GM18499 (cell line): ENCODE measurements at regions not wholly inside any gene's neighbourhood (a gene's known extent, or its start where the extent isn't known, plus 50 kb on each side); places are given as distances from the start of the nearest gene placed in this dataset.

ENCODE experiments used
- ATAC-seq: cut with Tn5 transposase; IDR thresholded peaks from one replicate; pipeline ENCODE4 v1.9.1; 2021; ENCODE audit warnings: moderate number of reproducible peaks; ENCODE audit not compliant: insufficient read depth, unreplicated experiment

DNA sequence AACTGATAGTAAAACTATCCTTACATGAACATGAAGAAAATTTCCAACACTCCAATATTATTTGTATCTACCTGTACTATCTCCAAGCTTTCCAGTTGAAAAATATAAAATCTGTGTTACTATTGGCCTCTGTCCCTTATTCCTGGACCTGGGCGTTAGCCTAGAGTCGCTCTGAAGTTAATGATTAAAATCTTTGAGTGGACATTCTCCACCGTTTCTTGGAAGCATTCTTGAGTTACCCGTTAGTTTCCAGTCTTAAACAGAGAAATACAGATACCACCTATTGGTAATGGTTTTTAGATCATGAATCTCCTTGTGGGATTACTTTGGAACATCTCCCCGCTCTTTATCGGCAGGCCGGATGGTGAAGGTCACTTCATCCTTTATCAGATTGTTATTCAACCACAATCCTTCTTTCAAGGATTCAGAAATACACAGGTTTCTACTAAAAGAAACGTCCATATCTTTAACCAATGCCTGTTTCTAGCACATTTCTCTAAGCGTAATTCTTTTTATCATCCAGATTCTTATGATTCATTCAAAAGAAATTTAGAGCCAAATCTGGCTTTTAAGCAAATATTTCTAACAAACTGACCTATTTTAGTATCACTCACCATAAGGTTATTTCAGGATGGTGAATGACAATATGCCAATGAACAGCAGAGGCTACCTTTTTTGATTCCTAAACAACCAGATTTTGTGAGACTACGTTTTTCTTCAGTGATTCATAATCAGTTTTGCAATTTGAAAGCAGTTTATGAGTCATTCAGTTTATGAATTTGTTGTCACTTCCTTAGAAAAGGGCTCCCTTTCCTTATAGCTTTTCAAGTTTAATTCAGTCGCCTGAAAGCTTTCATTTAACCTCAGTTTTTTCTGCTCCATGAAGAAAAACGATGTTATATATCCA is 70.2 kb upstream of the ERRFI1 start:
- ATAC-seq: no peak

DNA sequence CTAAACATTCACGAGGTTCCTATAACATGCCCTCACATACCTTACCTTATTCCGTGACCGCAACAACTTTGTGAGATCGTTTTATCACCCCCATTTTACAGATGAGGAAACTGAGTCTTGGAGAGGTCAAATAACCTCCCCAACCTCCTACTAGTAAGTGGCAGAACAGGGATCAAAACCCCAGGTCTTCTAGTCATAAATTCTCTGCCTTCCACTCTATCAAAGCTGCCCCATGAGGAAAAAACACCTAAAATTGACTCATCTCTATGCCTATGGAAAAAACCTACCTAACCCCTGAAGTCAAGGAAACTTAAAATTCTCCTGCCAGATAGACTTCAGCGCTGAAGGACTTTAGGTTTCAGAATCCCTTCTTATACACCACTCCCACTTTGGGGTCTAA is 69.5 kb upstream of the ERRFI1 start:
- no peak for ATAC-seq

DNA sequence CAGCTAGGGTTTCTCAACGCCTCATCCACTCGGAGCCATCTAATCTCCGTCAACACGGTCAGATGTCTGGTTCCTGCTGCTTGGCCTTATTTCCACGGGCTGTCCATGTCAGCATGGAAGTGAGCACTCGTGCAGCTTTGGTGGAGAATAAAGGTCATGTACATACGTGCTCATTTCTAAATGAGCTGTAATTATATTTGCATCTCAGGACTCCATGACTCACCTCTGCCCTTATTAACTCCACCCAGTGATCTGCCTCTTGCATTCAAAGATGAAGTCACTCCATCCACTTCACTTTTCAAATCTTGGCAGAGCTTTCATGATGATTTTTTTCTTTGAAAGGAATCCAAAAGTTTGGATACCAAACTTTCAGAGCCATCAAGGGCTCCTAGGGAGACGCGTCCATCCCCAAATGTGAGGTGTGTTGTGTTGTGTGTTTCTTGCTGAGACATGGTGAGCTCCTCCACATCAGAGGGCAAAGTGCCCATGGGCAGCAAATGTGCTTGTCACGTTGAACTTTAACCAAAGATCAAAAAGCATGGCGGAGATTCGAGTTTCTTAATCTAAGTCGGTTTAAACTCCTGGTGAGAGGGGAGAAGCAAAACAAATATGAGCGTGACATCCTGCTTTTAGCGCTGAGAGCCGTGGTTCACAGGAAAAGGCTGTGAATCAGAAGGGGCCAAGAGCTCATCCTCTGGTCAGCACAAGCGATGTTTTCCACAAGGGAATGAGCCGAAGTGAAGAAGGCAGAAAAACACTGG is 68.6 kb upstream of the ERRFI1 start:
- ATAC-seq: no peak

DNA sequence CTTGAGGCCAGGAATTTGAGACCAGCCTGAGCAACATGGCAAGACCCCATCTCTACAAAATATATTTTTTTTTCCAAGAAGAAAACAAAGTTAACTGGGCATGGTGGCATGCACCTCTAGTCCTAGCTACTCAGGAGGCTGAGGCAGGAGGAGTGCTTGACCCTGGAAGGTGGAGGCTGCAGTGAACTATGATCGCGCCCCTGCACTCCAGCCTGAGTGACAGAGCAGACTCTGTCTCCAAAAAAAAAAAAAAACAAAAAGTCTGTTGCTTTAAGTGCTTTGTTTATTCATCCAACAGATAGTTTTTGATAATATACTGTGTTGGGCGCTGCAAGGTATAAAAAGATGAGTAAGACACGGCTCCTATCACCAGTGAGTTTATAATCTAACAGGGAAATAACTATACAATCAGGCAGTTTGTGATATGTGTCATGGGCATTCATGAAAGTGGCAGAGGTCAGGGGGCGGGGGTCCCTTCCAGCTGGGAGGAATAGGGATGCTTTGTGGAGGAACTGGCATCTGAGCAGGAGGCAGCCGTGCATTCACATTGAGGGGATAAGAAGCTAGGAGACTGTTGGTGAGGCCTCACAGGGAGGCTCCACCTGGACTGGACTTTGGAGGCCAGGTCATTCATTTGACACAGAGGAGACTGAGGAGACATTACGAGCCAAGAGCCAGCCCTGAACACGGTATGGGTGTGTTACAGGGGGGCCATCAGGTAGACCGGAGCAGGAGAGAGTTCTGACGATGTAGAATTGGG is 67.3 kb upstream of the ERRFI1 start:
- ATAC-seq: no peak

DNA sequence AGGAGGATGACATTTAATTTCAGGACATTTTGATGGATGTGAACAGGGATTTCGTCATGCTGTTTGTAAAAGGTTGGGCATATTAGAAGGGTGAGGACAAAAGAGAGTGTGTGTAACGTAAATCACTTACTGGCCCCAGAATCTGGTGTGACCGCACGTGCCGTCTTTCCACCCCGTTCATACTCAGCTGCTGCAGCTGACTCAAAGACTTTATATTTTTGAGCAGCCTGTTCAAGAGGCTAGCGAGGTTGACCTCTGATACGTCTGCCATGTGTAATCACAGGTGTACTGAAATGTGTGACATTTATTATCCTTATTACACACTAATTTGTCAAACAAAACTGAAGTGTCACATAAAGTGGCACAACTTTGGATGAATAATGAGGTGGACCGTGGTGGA is 66.5 kb upstream of the ERRFI1 start:
- ATAC-seq: no peak

DNA sequence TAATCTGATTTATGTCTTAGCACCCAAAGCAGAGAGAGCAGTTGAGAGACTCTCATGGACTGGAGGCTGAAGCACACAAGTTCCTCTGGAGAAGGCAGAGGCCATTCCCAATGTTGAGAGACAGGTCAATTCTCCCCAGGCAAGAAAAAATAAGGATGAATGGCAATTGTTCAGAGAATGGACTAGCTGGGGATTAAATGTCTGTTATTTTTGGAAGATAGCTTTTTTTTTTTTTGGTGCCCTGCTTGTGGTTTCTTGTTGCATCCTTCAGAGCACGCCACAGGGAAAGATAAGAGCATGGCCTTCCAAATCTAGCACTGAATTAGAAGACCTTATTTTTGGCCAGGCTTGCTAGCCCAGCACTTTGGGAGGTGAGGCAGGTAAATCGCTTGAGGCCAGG is 65.6 kb upstream of the ERRFI1 start:
- no peak for ATAC-seq

DNA sequence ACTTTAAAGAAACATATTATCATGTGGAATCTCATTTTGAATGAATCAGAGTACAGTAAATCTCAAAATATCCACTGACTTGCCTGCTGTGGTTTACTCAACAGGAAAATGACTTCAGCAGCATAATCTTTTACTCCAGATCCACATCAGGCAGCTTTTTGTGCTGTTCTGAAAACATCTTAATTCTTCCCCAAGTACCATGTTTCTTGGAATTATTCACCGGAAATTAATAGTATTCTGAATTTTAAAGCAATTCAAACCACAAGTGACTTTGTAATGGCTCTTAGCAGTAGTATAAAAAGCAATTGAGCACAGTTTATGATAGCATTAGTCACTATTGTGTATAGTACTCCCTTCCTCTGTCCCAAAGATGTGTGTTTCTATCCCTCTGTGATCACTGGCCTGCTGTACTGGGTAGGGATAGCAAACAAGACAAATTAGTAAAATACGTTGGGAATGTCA is 64.2 kb upstream of the ERRFI1 start:
- ATAC-seq: no peak

DNA sequence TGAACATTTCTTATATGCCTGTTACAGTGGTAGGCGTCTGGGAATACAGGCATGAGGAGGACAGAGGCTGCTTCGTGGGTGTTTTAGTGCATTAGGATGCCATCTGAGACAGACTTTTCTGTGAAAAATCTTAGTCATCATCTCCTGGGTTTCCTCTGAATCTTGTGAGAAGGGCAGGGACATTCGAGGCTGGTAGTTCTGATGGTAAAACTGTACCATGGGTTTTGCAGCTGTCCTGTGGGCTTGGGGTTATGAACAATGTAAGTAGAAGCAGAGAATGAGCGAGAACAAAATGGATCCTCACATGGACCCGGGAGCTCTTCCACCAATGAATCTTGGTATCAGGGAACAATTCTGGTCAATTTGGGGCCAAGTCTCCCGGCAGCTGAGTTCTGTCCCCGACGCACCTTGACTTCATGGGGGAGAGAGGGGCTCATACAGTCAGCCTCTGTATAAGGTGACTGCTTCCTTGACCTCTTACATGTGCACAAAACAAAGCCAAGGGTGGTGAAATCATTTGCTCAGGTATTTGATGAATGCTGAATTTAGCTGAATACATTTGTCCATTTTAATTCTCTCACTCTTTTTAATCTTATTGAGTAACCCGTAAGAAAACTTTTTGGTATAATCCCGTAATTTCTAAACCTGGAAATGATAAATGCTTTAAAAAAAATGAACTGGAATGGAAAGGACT is 63.6 kb upstream of the ERRFI1 start:
- ATAC-seq: no peak

DNA sequence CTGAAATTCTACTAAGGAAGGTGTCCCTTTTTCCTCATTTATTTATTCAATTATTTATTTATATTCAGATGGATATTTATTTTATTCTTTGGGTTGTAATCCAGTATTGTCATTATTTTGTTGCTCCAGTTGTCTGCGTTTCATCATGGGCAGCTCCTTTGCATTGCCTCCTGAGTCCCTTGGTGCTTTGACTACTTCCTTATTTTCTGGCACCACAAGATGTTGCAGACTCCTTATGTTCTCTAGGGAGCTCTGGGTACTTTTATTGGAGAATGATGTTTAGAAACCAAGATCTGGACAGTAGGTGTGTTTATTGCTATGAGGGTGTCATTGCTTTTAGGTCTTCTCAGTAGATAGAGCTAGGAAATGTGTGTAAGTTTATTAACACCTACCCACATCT is 59.9 kb upstream of the ERRFI1 start:
- ATAC-seq: no peak

DNA sequence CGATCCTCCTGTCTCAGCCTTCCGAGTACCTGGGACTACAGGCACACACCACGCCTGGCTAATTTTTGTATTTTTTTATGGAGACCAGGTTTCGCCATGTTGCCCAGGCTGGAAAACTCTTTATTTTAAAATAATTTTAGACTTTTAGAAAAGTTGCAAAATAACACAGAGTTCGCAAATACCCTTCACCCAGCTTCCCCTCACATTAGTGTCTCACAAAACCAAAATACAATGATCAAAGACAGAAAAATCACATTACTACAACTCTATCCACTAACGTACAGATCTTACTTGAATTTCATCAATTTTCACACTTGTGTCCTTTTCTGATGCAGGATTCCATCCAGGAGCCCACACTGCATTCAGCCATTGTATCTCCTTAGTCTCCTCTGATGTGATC is 58.8 kb upstream of the ERRFI1 start:
- no peak for ATAC-seq

DNA sequence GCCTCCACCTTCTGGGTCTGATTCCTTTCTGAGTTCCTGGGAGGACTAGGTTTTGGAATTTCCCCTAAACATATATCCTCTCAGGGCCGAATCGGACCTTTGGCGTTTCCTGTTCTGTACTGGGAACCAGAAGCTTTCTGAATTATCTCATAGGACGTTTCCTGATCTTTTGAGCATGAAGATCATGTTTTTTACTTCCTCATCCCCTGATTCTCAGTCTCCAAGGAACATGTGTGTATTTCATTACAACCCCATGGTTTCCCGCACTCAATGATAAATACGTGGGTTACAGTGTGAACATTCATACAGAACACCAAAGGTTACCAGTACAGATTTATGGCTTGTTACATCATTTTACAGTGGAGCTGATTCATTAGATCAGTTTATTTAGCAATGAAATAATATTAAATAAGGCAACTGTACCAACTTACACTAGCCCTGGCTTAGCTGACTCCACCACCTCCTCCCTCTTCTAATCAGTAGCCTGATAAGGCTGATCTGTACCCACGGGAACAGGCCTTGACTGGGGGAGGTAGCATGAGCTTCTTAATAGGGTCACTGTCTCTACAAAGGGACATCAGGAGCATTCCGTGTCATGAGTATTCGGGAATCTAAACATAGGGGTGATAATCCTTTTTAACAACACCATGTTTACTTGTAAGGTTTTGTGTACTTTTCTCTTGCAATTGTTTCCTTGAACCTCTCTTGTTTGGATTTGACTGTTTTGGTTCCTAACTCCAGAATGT is 57.8 kb upstream of the ERRFI1 start:
- ATAC-seq: no peak

DNA sequence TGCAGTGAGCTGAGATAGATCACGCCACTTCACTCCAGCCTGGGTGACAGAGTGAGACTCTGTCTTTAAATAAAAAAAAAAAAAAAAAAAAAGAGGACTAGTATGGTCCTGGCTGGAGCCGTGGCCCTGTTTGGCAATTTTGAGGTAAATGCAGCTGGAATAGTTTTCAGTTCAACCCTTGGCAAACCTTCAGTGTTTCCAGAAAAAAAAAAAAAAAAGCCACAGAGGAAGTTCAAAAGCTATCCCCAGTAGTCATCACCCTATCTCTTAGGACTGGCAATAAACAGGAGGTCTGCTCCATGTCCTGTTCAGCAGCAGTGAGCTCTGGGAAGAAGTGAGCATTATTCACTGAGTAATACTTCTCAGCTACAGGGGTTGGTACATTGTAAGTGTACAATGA is 56.8 kb upstream of the ERRFI1 start:
- no peak for ATAC-seq

DNA sequence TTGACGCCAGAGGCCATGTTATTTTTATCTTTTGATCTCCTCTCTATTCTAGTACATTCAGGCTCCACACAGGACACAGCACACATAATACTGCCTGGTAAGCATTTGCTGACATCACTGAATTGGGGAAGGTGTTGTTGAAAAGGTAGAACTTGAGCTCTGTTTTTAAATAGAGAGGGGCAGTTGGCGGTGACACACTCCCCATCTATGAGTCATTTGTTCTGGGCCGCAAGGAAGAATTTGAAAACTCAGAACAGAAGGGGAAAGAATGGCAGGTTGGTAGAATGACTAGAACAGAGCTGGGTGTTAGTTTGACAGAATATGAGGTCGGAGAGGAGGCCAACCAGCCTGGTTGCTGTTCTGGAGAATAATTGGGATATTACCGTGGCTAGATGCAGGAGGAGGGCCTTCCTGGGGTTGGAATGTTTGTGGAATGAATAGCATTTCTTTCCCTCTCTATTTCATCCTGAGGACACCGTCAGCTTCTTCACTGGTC is 52.1 kb upstream of the ERRFI1 start:
- no peak for ATAC-seq

DNA sequence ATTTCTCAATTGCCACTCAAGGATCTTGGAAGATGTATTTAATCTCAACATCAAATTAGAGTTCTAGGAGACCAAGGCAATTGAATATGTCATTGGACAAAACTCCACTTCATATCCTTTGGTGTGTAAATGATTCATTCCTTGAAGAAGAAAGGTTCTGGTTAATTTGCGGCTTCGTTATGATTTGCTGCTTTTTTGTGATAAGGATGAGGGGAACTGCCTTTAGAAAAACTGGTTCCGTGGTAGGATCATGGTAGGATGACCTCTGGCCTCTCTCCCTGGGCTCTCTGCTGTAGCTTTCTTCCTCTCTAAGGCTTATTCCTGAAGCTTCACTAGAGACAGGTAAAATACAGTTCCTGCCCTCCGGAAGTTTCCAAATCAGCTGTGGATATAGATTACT is 51.5 kb upstream of the ERRFI1 start:
- no peak for ATAC-seq

DNA sequence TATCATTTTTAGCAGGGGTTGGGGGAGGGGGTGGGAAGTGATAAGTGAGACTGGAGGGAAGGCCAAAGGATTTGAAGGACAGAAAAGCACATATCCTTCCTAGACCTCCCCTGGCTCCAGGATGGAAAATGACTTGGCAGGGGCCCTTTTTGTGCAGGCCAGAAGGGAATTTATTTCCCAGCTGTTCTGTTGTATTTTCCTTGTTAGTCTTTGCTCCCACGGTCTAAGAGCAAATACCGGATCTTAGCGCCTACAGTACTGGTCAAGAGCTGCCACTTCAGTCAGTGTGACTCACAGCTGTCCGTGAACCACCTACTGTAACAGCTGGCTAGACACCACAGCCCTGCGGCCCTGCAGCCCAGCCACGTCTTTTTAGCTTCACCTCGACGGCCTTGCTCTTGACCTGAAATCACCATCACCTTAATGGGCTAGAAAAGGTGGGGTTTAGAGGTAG is 51.0 kb upstream of the ERRFI1 start:
- no peak for ATAC-seq

DNA sequence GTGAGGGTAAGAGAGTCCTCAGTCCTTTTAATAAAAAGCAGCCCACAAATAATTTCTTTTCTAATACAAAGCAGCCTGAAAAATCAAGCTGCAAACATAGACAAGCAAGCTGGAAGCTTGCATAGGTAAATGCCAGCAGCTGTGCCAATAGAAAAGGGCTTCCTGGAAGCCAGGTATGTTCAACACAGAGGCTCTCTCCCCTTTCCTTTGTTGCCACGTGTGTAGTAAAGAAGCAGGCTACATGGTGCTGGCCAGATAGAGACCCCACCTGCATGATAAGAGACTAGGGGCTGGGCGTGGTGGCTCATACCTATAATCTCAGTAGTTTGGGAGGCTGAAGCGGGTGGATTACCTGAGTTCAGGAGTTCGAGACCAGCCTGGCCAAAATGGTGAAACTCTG is 50.1 kb upstream of the ERRFI1 start:
- ATAC-seq: no peak
